B cell (primary cell): ENCODE measurements at regions not wholly inside any gene's neighbourhood (a gene's known extent, or its start where the extent isn't known, plus 50 kb on each side); places are given as distances from the start of the nearest gene placed in this dataset.

ENCODE experiments used
- ATAC-seq: fragments of 200-7000 bp; cut with Tn5 transposase; one replicate; pipeline ENCODE4 v1.10.0; 2021; ENCODE audit warnings: low read depth, mild to moderate bottlenecking, moderate number of reproducible peaks, moderate library complexity
- CTCF ChIA-PET: fragments of 350-600 bp; sonication (Branson Sonifier 250); formaldehyde crosslinking; loops from one replicate; lab custom pipeline; 2021; ENCODE audit warnings: antibody characterized with exemption, inconsistent platforms; lab: Charles Lee
- POLR2A ChIA-PET: fragments of 350-600 bp; sonication (Branson Sonifier 250); formaldehyde crosslinking; loops from one replicate; lab custom pipeline; 2021; ENCODE audit warnings: antibody characterized with exemption; lab: Charles Lee
- DNase-seq: peaks from one replicate; pipeline ENCODE4 v3.0.0; 2013
- H2AFZ ChIP-seq: 2 replicates; pipeline ENCODE4 v1.6.1; 2012; ENCODE audit warnings: mild to moderate bottlenecking, low read depth, low read length; ENCODE audit not compliant: insufficient read depth, poor library complexity, severe bottlenecking
- H3K27ac ChIP-seq, 2 donors: 1 replicate in 1 of 2; 2 replicates in 1 of 2; pipeline ENCODE4 v1.5.1; 2012 to 2013; ENCODE audit warnings: low read length in 2 of 2, mild to moderate bottlenecking in 2 of 2, moderate library complexity in 1 of 2
- H3K27me3 ChIP-seq, 4 experiments: fragments of 200-600 bp in 1 of 4; sonication (generic) in 1 of 4; replicated peaks in 1 of 4; 1 replicate in 2 of 4; 2 replicates in 2 of 4; pipeline versions ENCODE4 v1.6.1 to v1.7.0; 2013 to 2016; ENCODE audit warnings: low read length in 3 of 4, mild to moderate bottlenecking in 2 of 4, mixed read lengths in 1 of 4, moderate library complexity in 1 of 4; ENCODE audit not compliant: insufficient read depth in 4 of 4, control insufficient read depth in 3 of 4; ENCODE audit errors: control extremely low read depth in 1 of 4
- H3K36me3 ChIP-seq, 2 experiments: replicated peaks in 1 of 2; 1 replicate in 1 of 2; 2 replicates in 1 of 2; pipeline versions ENCODE4 v1.6.1 to v1.7.1; 2013; ENCODE audit warnings: low read length in 1 of 2; ENCODE audit not compliant: insufficient read depth in 2 of 2, control insufficient read depth in 1 of 2; ENCODE audit errors: control extremely low read depth in 1 of 2, extremely low read depth in 1 of 2
- H3K4me1 ChIP-seq, 2 donors: fragments of 200-600 bp in 1 of 2; sonication (generic) in 1 of 2; 1 replicate in 1 of 2; 2 replicates in 1 of 2; pipeline versions ENCODE4 v1.5.1 to v1.6.1; 2013 to 2017; ENCODE audit warnings: low read length in 2 of 2; ENCODE audit not compliant: control insufficient read depth in 2 of 2, insufficient read depth in 2 of 2
- H3K4me2 ChIP-seq: replicated peaks from 2 replicates; pipeline ENCODE3; 2012; ENCODE audit warnings: mild to moderate bottlenecking, low read depth, low read length; ENCODE audit not compliant: poor library complexity, severe bottlenecking
- H3K4me3 ChIP-seq, 5 experiments: fragments of 200-600 bp in 1 of 5; sonication (generic) in 1 of 5; 1 replicate in 3 of 5; 2 replicates in 2 of 5; pipeline versions ENCODE4 v1.5.1 to v1.7.0; 2011 to 2016; ENCODE audit warnings: low read length in 4 of 5, mild to moderate bottlenecking in 4 of 5, low read depth in 2 of 5, control low read depth in 1 of 5, moderate library complexity in 1 of 5; ENCODE audit not compliant: insufficient read depth in 1 of 5; ENCODE audit errors: control extremely low read depth in 1 of 5, extremely low read depth in 1 of 5
- H3K79me2 ChIP-seq: fragments of 200-600 bp; sonication (generic); one replicate; pipeline ENCODE4 v1.6.0; 2016; ENCODE audit warnings: low read length; ENCODE audit not compliant: control insufficient read depth, insufficient read depth
- H3K9ac ChIP-seq: fragments of 200-600 bp; sonication (generic); 2 replicates; pipeline ENCODE4 v1.6.1; 2017; ENCODE audit warnings: mild to moderate bottlenecking, low read length, moderate library complexity
- H3K9me3 ChIP-seq, 3 donors: one replicate each; pipeline versions ENCODE4 v1.6.1 to v1.7.1; 2013; ENCODE audit warnings: low read length in 2 of 3; ENCODE audit not compliant: control insufficient read depth in 2 of 3, insufficient read depth in 1 of 3; ENCODE audit errors: control extremely low read depth in 1 of 3
- H4K20me1 ChIP-seq: 2 replicates; pipeline ENCODE4 v1.6.0; 2012; ENCODE audit warnings: mild to moderate bottlenecking, low read length; ENCODE audit not compliant: insufficient read depth, control insufficient read depth, poor library complexity, severe bottlenecking
- H3K27ac Mint-ChIP-seq: one replicate; pipeline ENCODE4 v1.8.0; 2021; ENCODE audit warnings: mixed read lengths
- H3K27me3 Mint-ChIP-seq: one replicate; pipeline ENCODE4 v1.8.0; 2021; ENCODE audit warnings: mixed read lengths
- H3K4me1 Mint-ChIP-seq: one replicate; pipeline ENCODE4 v1.8.0; 2021; ENCODE audit warnings: mixed read lengths
- H3K4me3 Mint-ChIP-seq: one replicate; pipeline ENCODE4 v1.8.0; 2021; ENCODE audit warnings: mixed read lengths
- H3K9me3 Mint-ChIP-seq: one replicate; pipeline ENCODE4 v1.8.0; 2022; ENCODE audit warnings: mixed read lengths; ENCODE audit not compliant: insufficient read depth
- CTCF ChIP-seq: fragments of 200-600 bp; IDR thresholded peaks from one replicate; pipeline ENCODE4 v1.8.0; 2022; ENCODE audit warnings: antibody characterized with exemption, mild to moderate bottlenecking
- EZH2 ChIP-seq: IDR thresholded peaks from 2 replicates; pipeline ENCODE4 v1.6.1; 2012; ENCODE audit warnings: borderline replicate concordance, low read depth, mild to moderate bottlenecking, moderate library complexity, low read length; ENCODE audit not compliant: insufficient read depth, poor library complexity, severe bottlenecking
- intact Hi-C: fragments of 100-400 bp; cut with micrococcal nuclease; formaldehyde crosslinking; loops from one replicate; pipeline ENCODE4 v1.10.0; 2022

- Histone ChIP-seq H3K9me3 (no peaks in the 10 kb centered on the region), H3K4me1 (peaks cover 0 to 3% of the 10 kb centered on the region in 2 donors), H4K20me1 (no peaks in the 10 kb centered on the region), H2AFZ (no peak overlapping the region), H3K4me3 (no peak overlapping the region), H3K36me3 (no peaks in the 10 kb centered on the region), H3K9ac (no peak overlapping the region), H3K27ac (no peak overlapping the region), H3K4me2 (no peak overlapping the region), H3K27me3 (no peaks in the 10 kb centered on the region), H3K79me2 (no peaks in the 10 kb centered on the region)
- no peaks in the 10 kb centered on the region for H3K9me3 Mint-ChIP-seq
- H3K27me3 Mint-ChIP-seq: peaks cover 8% of the 10 kb centered on the region
- ChIA-PET POLR2A (no interaction called here), CTCF (no interaction called here)
- no peak overlapping the region for H3K4me3 Mint-ChIP-seq
- H3K4me1 Mint-ChIP-seq: peaks cover 8% of the 10 kb centered on the region
- no peak overlapping the region for H3K27ac Mint-ChIP-seq
- TF ChIP-seq EZH2: no peak
- no peak for TF ChIP-seq CTCF
- intact Hi-C loops: no loop called here
- peak; percentile 28 for ATAC-seq
- peak; percentile 3 for DNase-seq
Measured at GRCh38 chrX:107398115-107398514, 51.3 kb upstream of the FRMPD3 start.
